ENCODE measurements at regions not wholly inside any gene's neighbourhood (a gene's known extent, or its start where the extent isn't known, plus 50 kb on each side); places are given as distances from the start of the nearest gene placed in this dataset.

DNA sequence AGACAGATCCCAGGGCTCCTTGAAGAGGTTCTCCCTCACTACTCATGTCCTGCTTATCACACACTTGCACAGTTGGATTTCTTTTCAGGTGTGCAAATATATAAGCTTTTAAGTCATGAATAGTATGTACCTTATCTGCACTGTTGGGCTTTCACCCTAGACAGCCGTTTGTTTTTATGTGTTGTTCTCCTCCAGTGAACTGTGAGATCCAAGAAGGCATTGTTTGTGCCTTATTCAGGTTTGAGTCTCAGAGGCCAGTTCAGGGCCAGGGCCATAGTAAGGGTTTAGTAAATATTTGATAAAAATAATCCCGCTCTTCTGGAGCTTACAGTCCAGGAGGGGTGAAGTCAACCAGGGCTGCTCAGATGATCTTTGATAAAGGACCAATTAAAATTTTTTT is 480.0 kb downstream of the TMEM38B start:
- Histone ChIP-seq H3K27ac (ENCODE audit: low read length) (no peak overlapping the region), H4K20me1 (ENCODE audit: insufficient read depth) (no peaks in the 10 kb centered on the region), H2AFZ (ENCODE audit: low read depth, low read length) (no peak overlapping the region), H3K79me2 (replicated peaks; ENCODE audit: insufficient read depth, low read length) (no peaks in the 10 kb centered on the region), H3K4me2 (ENCODE audit: low read length) (no peak overlapping the region), H3K36me3 (ENCODE audit: insufficient read depth, low read length) (no peaks in the 10 kb centered on the region), H3K9me2 (ENCODE audit: insufficient read depth, low read length) (no peaks in the 10 kb centered on the region), H3K27me3 (ENCODE audit: insufficient read depth, low read depth, low read length) (no peaks in the 10 kb centered on the region), H3F3A (ENCODE audit: insufficient read depth, low read length, poor library complexity, severe bottlenecking) (no peaks in the 10 kb centered on the region), H3K9ac (ENCODE audit: low read length) (no peak overlapping the region), H3K4me3 (ENCODE audit: low read length) (no peak overlapping the region), H3K9me3 (ENCODE audit: low read length) (no peaks in the 10 kb centered on the region)
- TF ChIP-seq POLR2AphosphoS5 (IDR thresholded peaks at IDR 0.05) = no peak
- no peak for TF ChIP-seq REST (IDR thresholded peaks at IDR 0.05; ENCODE audit: borderline replicate concordance)

GRCh38 chr9:106177216-106177615 is 482.9 kb downstream of the TMEM38B start:
- no peaks in the 10 kb centered on the region for H4K20me1 ChIP-seq (ENCODE audit: insufficient read depth)
- no peak overlapping the region for H3K4me2 ChIP-seq (ENCODE audit: low read length)
- no peaks in the 10 kb centered on the region for H3K36me3 ChIP-seq (ENCODE audit: insufficient read depth, low read length)
- H3K4me3 ChIP-seq (ENCODE audit: low read length) = no peak overlapping the region
- no peak overlapping the region for H3K9ac ChIP-seq (ENCODE audit: low read length)
- H3K9me3 ChIP-seq (ENCODE audit: low read length) = no peaks in the 10 kb centered on the region
- no peaks in the 10 kb centered on the region for H3K27me3 ChIP-seq (ENCODE audit: insufficient read depth, low read depth, low read length)
- H3K9me2 ChIP-seq (ENCODE audit: insufficient read depth, low read length) = no peaks in the 10 kb centered on the region
- H3K79me2 ChIP-seq (replicated peaks; ENCODE audit: insufficient read depth, low read length) = no peaks in the 10 kb centered on the region
- H3K27ac ChIP-seq (ENCODE audit: low read length) = no peak overlapping the region
- no peak overlapping the region for H2AFZ ChIP-seq (ENCODE audit: low read depth, low read length)
- H3F3A ChIP-seq (ENCODE audit: insufficient read depth, low read length, poor library complexity, severe bottlenecking) = no peaks in the 10 kb centered on the region
- TF ChIP-seq EZH2 (IDR thresholded peaks at IDR 0.05; ENCODE audit: borderline replicate concordance, insufficient read depth, low read length, poor library complexity, severe bottlenecking) (no peak), RAD21 (conservative IDR thresholded peaks at IDR 0.05) (no peak), SMC3 (conservative IDR thresholded peaks at IDR 0.05; ENCODE audit: poor library complexity) (no peak), TAF1 (IDR thresholded peaks at IDR 0.05; ENCODE audit: low read depth) (no peak), EP300 (conservative IDR thresholded peaks at IDR 0.05; ENCODE audit: poor library complexity, severe bottlenecking) (no peak), CTCF (IDR thresholded peaks at IDR 0.05; ENCODE audit: poor library complexity, severe bottlenecking) (no peak), REST (IDR thresholded peaks at IDR 0.05; ENCODE audit: borderline replicate concordance) (no peak), MXI1 (conservative IDR thresholded peaks at IDR 0.05; ENCODE audit: poor library complexity, severe bottlenecking) (no peak), POLR2AphosphoS5 (IDR thresholded peaks at IDR 0.05) (no peak)

All from neural cell (in vitro differentiated cells).